Activated CD4-positive, alpha-beta memory T cell treated with anti-CD3 and anti-CD28 coated beads for 36 hours (primary cell): ENCODE measurements at regions not wholly inside any gene's neighbourhood (a gene's known extent, or its start where the extent isn't known, plus 50 kb on each side); places are given as distances from the start of the nearest gene placed in this dataset.
"Not testable (repeated sequence)": the region's sequence is repeated elsewhere in the genome, so short reads cannot be mapped to it uniquely, and the experiment has no call there.

Experiments
- CTCF ChIA-PET: fragments of 350-600 bp; sonication (Branson Sonifier 250); formaldehyde crosslinking; loops from one replicate; lab custom pipeline; 2021; ENCODE audit warnings: antibody characterized with exemption, inconsistent platforms; lab: Charles Lee
- POLR2A ChIA-PET: fragments of 350-600 bp; sonication (Branson Sonifier 250); formaldehyde crosslinking; loops from one replicate; lab custom pipeline; 2021; ENCODE audit warnings: antibody characterized with exemption; lab: Charles Lee
- DNase-seq: peaks from one replicate; pipeline ENCODE4 v3.0.0-alpha.2; 2020
- H3K27ac Mint-ChIP-seq: one replicate; pipeline ENCODE4 v1.8.0; 2021; ENCODE audit warnings: mixed read lengths
- H3K27me3 Mint-ChIP-seq: one replicate; pipeline ENCODE4 v1.8.0; 2021; ENCODE audit warnings: mixed read lengths
- H3K36me3 Mint-ChIP-seq: one replicate; pipeline ENCODE4 v1.8.0; 2021; ENCODE audit warnings: mixed read lengths
- H3K4me1 Mint-ChIP-seq: one replicate; pipeline ENCODE4 v1.8.0; 2021; ENCODE audit warnings: low read depth, mixed read lengths
- H3K4me3 Mint-ChIP-seq: one replicate; pipeline ENCODE4 v1.8.0; 2021; ENCODE audit warnings: mild to moderate bottlenecking, mixed read lengths
- H3K9me3 Mint-ChIP-seq: one replicate; pipeline ENCODE4 v1.8.0; 2021; ENCODE audit warnings: mixed read lengths
- intact Hi-C: fragments of 100-400 bp; cut with micrococcal nuclease; formaldehyde crosslinking; loops from one replicate; pipeline ENCODE4 v1.15.1; 2023

DNA sequence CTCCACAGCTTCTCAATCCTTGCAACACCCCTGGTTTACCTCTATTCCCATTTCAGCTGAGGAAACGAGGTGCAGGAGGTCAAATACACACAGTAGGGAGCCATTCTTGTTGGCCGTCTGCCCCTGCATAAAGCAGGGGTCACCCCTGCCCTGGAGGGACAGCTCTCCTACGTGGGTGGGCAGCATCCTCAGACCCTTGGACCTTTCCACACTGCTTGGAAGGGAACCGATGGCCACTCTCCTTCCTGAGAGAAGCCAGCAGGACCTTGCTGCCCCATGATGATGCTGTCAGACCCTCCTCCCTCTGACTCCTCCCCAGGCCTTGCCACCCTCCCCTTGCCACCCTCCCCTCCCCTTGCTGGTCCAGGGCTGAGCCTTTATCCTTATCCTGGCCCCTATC is 121.1 kb upstream of the SYT13 start:
- H3K4me3 Mint-ChIP-seq, result no peak overlapping the region
- peaks cover 25% of the 10 kb centered on the region for H3K27me3 Mint-ChIP-seq
- intact Hi-C loops, result no loop called here

DNA sequence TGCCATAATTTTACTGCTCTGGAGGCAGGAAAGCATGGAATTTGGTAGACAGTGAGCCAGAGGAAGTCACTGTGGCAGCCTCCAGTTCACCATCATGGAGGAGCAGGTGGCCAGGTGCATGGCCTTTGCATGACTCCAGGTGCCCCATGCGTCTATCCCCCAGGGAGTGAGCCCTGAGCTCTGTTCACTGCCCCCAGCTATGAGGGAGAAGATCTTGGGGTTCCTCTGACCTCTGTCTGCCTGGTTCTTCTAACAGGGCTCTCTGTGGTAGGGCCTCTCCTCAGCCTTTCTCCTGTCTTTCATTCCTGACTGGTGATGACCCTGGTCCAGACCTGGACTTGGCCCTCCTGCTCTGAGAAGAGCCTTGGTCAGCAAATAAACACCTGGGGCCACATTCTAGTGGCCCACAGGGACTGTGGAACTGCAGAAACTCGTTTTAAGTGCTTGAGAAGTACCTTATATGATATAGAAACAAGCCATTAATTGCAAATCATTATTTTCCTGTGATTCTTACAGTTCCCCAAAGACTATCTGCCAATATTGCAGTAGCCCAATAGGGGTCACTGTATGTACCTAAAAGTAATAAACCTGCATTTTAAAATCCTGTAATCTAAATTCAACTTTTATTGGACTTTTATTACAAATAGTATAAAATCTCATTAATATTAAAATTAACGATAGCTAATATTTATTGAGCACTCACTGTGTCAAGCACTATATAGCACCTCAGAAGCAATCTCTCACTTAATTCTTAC is 120.0 kb upstream of the SYT13 start:
- H3K27ac Mint-ChIP-seq, result no peak overlapping the region
- H3K4me1 Mint-ChIP-seq, result no peaks in the 10 kb centered on the region
- intact Hi-C loops, result no loop called here
- no peak overlapping the region for H3K4me3 Mint-ChIP-seq
- ChIA-PET POLR2A (no interaction called here), CTCF (interaction anchor here (1.1 to 1.7 kb wide), 2 partner anchors 35 to 365 kb away, joined by 4 to 6 read pairs; no protein-coding TSS in a partner anchor)
- no peak for DNase-seq
- H3K36me3 Mint-ChIP-seq, result no peaks in the 10 kb centered on the region
- H3K9me3 Mint-ChIP-seq, result no peaks in the 10 kb centered on the region
- H3K27me3 Mint-ChIP-seq, result peaks cover 20% of the 10 kb centered on the region

More for the DNA sequence above, 121.1 kb upstream of the SYT13 start:
- no peaks in the 10 kb centered on the region for H3K9me3 Mint-ChIP-seq
- H3K27ac Mint-ChIP-seq, result no peak overlapping the region
- H3K36me3 Mint-ChIP-seq, result no peaks in the 10 kb centered on the region
- CTCF ChIA-PET, result interaction anchor here (1.7 kb wide), 1 partner anchor 364 kb away, joined by 6 read pairs; no protein-coding TSS in a partner anchor
- no peaks in the 10 kb centered on the region for H3K4me1 Mint-ChIP-seq
- POLR2A ChIA-PET, result no interaction called here
- no peak for DNase-seq

GRCh38 chr11:45403521-45403920 is 117.4 kb upstream of the SYT13 start:
- H3K27ac Mint-ChIP-seq, H3K4me1 Mint-ChIP-seq, H3K36me3 Mint-ChIP-seq, H3K4me3 Mint-ChIP-seq, POLR2A ChIA-PET, H3K9me3 Mint-ChIP-seq, intact Hi-C loops, DNase-seq, CTCF ChIA-PET: not testable (repeated sequence)
- peaks cover 11% of the 10 kb centered on the region for H3K27me3 Mint-ChIP-seq

DNA sequence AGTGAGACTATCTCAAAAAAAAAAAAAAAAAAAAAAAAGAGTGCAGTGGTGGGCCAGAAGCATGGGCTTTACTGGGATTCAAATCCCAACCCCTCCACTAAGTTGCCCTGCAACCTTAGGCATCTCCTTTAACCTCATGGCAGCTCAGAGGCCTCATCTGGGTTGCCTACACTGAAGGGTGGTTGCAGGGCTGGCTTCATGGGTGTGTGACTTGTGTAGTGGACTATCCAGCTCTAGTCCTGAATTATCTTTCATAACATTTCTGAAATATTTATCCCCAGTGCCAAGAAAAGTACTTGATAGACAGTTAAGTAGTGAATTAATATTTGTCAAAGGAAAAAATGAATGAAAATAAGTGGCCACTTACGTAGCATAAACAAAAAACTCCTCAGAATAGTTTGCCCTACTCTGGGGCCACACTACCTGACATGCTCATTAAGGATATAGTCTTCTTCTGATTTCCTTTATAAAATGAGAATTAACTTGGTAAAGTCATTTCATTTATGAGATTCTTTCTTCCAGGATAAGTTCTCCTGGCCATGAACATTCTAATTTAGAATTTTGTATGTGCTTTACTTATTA is 116.0 kb upstream of the SYT13 start:
- ChIA-PET CTCF (interaction anchor here (0.6 kb wide), 1 partner anchor 178 kb away, joined by 4 read pairs; no protein-coding TSS in a partner anchor), POLR2A (no interaction called here)
- intact Hi-C loops, result no loop called here
- H3K36me3 Mint-ChIP-seq, result no peaks in the 10 kb centered on the region
- no peaks in the 10 kb centered on the region for H3K9me3 Mint-ChIP-seq
- no peak overlapping the region for H3K27ac Mint-ChIP-seq
- no peaks in the 10 kb centered on the region for H3K4me1 Mint-ChIP-seq
- no peak overlapping the region for H3K4me3 Mint-ChIP-seq
- no peak for DNase-seq
- H3K27me3 Mint-ChIP-seq, result peaks cover 3% of the 10 kb centered on the region

GRCh38 chr11:45400591-45400990 is 114.5 kb upstream of the SYT13 start:
- Mint-ChIP-seq H3K36me3 (no peaks in the 10 kb centered on the region), H3K27ac (no peak overlapping the region), H3K27me3 (peaks cover 3% of the 10 kb centered on the region), H3K4me3 (no peak overlapping the region), H3K4me1 (no peaks in the 10 kb centered on the region), H3K9me3 (no peaks in the 10 kb centered on the region)
- CTCF ChIA-PET, result no interaction called here
- POLR2A ChIA-PET, result no interaction called here
- no peak for DNase-seq
- intact Hi-C loops, result no loop called here

DNA sequence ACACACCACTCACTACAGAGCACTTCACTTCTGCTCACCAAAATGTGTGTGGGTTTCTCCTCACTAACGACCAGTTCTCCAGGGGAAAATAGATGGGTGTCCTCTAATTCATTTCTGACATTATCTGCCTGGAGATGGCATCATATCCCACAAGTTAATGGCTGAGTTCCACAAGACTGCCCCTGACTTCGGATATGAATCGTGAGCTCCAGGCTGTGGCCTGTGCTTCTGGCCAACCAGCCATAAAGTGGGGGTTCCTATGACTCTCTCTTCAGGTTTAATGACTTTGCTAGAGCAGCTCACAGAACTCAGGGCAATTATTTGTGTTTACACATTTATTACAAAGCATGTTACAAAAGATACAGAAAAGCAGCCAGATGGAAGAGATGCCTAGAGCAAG is 113.0 kb upstream of the SYT13 start:
- CTCF ChIA-PET, result no interaction called here
- Mint-ChIP-seq H3K36me3 (no peaks in the 10 kb centered on the region), H3K9me3 (no peaks in the 10 kb centered on the region), H3K27me3 (no peaks in the 10 kb centered on the region), H3K4me3 (no peak overlapping the region), H3K27ac (no peak overlapping the region), H3K4me1 (no peaks in the 10 kb centered on the region)
- intact Hi-C loops, result no loop called here
- POLR2A ChIA-PET, result no interaction called here
- no peak for DNase-seq

DNA sequence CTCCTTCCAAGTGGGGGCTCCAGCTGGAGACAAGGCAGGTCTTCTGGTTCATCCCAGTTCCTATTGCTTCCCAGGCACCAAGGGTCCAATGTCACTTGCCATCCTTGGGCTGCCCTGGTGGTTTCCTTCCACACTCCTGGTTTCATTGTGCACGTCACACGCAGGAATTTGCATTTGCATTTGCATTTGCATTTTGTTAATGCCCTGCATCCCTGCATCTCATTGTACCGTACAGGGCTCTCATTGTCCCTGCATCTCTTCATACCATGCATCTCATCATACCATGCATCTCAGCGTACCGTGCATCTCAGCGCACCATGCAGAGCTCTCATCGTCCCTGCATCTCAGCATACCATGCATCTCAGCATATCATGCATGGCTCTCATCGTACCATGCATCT is 112.2 kb upstream of the SYT13 start:
- CTCF ChIA-PET, result interaction anchor here (0.7 kb wide), 1 partner anchor 1215 kb away, joined by 3 read pairs; no protein-coding TSS in a partner anchor
- Mint-ChIP-seq H3K27me3 (no peaks in the 10 kb centered on the region), H3K4me1 (no peaks in the 10 kb centered on the region), H3K9me3 (no peaks in the 10 kb centered on the region), H3K4me3 (no peak overlapping the region), H3K27ac (no peak overlapping the region), H3K36me3 (no peaks in the 10 kb centered on the region)
- no peak for DNase-seq
- intact Hi-C loops, result no loop called here
- POLR2A ChIA-PET, result no interaction called here

DNA sequence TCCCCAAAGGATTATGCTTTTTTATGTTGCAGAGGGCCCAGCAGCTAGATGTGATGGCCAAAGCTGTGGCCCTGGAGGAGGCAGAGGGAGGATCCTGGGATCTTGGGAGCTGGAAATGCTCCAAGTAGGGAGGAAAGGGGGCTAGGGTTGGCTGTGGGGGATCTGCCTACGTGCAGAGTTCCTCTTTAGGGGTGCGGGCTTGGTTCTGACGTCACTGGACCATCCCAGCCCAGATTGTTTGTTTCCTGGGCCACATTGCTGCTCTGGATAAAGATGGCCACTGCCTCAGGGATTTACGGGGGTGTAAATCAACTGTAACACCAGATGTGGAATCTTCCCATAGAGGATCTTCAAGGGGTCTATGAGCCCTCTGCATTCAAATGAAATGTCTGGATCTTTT is 110.3 kb upstream of the SYT13 start:
- no peaks in the 10 kb centered on the region for H3K4me1 Mint-ChIP-seq
- no peaks in the 10 kb centered on the region for H3K36me3 Mint-ChIP-seq
- intact Hi-C loops, result no loop called here
- no peak overlapping the region for H3K4me3 Mint-ChIP-seq
- H3K9me3 Mint-ChIP-seq, result no peaks in the 10 kb centered on the region
- H3K27ac Mint-ChIP-seq, result no peak overlapping the region
- DNase-seq, result no peak
- CTCF ChIA-PET, result interaction anchor here (1.6 kb wide), 1 partner anchor 375 kb away, joined by 3 read pairs; no protein-coding TSS in a partner anchor
- POLR2A ChIA-PET, result no interaction called here
- no peaks in the 10 kb centered on the region for H3K27me3 Mint-ChIP-seq

- no peak for DNase-seq
- CTCF ChIA-PET, result interaction anchor here (1.6 kb wide), 1 partner anchor 376 kb away, joined by 3 read pairs; no protein-coding TSS in a partner anchor
- Mint-ChIP-seq H3K9me3 (no peaks in the 10 kb centered on the region), H3K4me3 (no peak overlapping the region), H3K4me1 (no peaks in the 10 kb centered on the region), H3K36me3 (no peaks in the 10 kb centered on the region), H3K27me3 (no peaks in the 10 kb centered on the region), H3K27ac (no peak overlapping the region)
- POLR2A ChIA-PET, result no interaction called here
- intact Hi-C loops, result no loop called here
Measured at GRCh38 chr11:45395947-45396346, 109.8 kb upstream of the SYT13 start.

GRCh38 chr11:45395421-45395820 is 109.3 kb upstream of the SYT13 start:
- intact Hi-C loops, result no loop called here
- Mint-ChIP-seq H3K27ac (no peak overlapping the region), H3K4me1 (no peaks in the 10 kb centered on the region), H3K4me3 (no peak overlapping the region), H3K9me3 (no peaks in the 10 kb centered on the region), H3K36me3 (no peaks in the 10 kb centered on the region), H3K27me3 (no peaks in the 10 kb centered on the region)
- POLR2A ChIA-PET, result no interaction called here
- CTCF ChIA-PET, result interaction anchor here (1.6 kb wide), 1 partner anchor 376 kb away, joined by 3 read pairs; no protein-coding TSS in a partner anchor
- no peak for DNase-seq

DNA sequence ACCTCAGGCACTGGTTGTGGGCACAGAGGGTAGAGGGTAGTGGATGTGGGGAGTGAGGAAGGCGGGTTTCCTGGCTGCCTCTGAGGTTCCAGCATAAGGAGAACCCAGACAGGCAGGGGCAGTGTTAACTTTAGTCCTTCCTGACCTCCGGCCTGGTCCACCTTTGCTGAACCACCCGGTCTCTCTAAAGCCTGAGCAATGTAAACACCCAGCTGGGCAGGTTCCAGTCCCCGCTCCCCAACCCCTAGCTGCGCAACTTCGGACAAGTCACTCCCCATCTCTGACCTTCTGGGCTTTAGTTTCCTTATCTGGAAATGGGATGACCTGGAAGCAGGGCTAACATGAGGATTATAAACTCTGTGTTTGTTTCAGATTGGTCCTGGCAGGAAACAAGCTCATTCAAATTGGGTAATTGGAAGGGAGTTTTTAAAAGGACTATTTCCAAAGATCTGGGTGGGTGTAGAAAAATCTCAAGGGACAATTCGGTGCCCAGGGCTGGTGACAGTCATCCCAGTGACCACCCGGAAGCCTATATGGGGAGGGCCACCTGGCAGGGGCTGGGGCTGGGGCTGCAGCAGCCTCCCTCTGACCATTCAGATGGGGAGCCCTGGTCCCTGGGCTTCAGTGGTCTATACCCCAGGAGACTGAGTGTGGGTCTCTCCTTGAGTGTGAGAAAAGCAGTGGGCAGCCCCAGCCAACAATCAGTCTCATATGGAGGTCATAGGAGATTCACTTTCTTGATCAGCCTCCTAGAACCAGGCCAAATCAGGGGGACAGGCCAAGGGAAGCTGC is 108.3 kb upstream of the SYT13 start:
- Mint-ChIP-seq H3K36me3 (no peaks in the 10 kb centered on the region), H3K4me1 (no peaks in the 10 kb centered on the region), H3K27ac (no peak overlapping the region), H3K4me3 (no peak overlapping the region), H3K9me3 (no peaks in the 10 kb centered on the region), H3K27me3 (no peaks in the 10 kb centered on the region)
- DNase-seq, result no peak
- ChIA-PET CTCF (no interaction called here), POLR2A (no interaction called here)
- intact Hi-C loops, result no loop called here

- Mint-ChIP-seq H3K4me3 (no peak overlapping the region), H3K27me3 (no peaks in the 10 kb centered on the region), H3K9me3 (no peaks in the 10 kb centered on the region), H3K36me3 (no peaks in the 10 kb centered on the region), H3K4me1 (no peaks in the 10 kb centered on the region), H3K27ac (no peak overlapping the region)
- ChIA-PET CTCF (no interaction called here), POLR2A (no interaction called here)
- DNase-seq, result no peak
- intact Hi-C loops, result no loop called here
Measured at GRCh38 chr11:45393826-45394225, 107.7 kb upstream of the SYT13 start.
